HepG2 (cell line): ENCODE measurements at regions not wholly inside any gene's neighbourhood (a gene's known extent, or its start where the extent isn't known, plus 50 kb on each side); places are given as distances from the start of the nearest gene placed in this dataset.

ENCODE experiments used
- ATAC-seq: fragments of 200-7000 bp; cut with Tn5 transposase; 3 replicates; pipeline ENCODE4 v1.9.1; 2020; ENCODE audit warnings: mild to moderate bottlenecking, moderate library complexity
- BruUV-seq: library from RNA; stranded (reverse); fragments of 400-500 nt; replicated peaks from 2 replicates; lab custom pipeline; 2021; lab: Mats Ljungman, UMichigan
- CTCF ChIA-PET: fragments of 300-600 bp; formaldehyde crosslinking; extraction: SDS; loops from one replicate; lab custom pipeline; 2021; ENCODE audit warnings: low total read pairs, inconsistent platforms, low intra/inter-chr PET ratio; lab: Yijun Ruan, JAX
- POLR2A ChIA-PET: fragments of 350-600 bp; sonication (Branson Sonifier 250); formaldehyde crosslinking; loops from one replicate; lab custom pipeline; 2020; ENCODE audit warnings: antibody characterized with exemption, inconsistent platforms; lab: Yijun Ruan, JAX
- DNase-seq: peaks from one replicate; pipeline ENCODE4 v3.0.0-alpha.2; 2015; ENCODE audit warnings: low spot score
- FAIRE-seq: peaks from 3 replicates; lab custom pipeline; 2011; peaks lifted over from hg19 to GRCh38; lab: Jason Lieb, UNC
- H2AFZ ChIP-seq: one replicate; pipeline ENCODE4 v1.6.1; 2011; ENCODE audit warnings: low read length, inconsistent platforms
- H3K27ac ChIP-seq: fragments of 300-600 bp; 3 replicates; pipeline ENCODE4 v1.8.0; 2011; ENCODE audit warnings: mixed run types, mild to moderate bottlenecking, mixed read lengths, low read length, inconsistent platforms; ENCODE audit not compliant: insufficient read depth; ENCODE audit errors: extremely low read length
- H3K27me3 ChIP-seq, 2 experiments: fragments of 200-600 bp in 1 of 2; 2 replicates in 1 of 2; 3 replicates in 1 of 2; pipeline versions ENCODE4 v1.6.0 to v1.8.0; 2011; ENCODE audit warnings: low read length in 2 of 2, mild to moderate bottlenecking in 2 of 2, moderate library complexity in 2 of 2, inconsistent platforms in 1 of 2; ENCODE audit not compliant: insufficient read depth in 2 of 2, control insufficient read depth in 1 of 2
- H3K36me3 ChIP-seq, 2 experiments: fragments of 200-600 bp in 1 of 2; replicated peaks in 1 of 2; 2 replicates in 1 of 2; 3 replicates in 1 of 2; pipeline versions ENCODE4 v1.5.1 to v1.8.0; 2011; ENCODE audit warnings: low read length in 2 of 2, inconsistent platforms in 1 of 2; ENCODE audit not compliant: insufficient read depth in 2 of 2, control insufficient read depth in 1 of 2
- H3K4me1 ChIP-seq: 2 replicates; pipeline ENCODE4 v1.5.1; 2012; ENCODE audit warnings: low read length, inconsistent platforms; ENCODE audit not compliant: insufficient read depth
- H3K4me2 ChIP-seq: 2 replicates; pipeline ENCODE4 v1.6.0; 2011; ENCODE audit warnings: low read depth, low read length, inconsistent platforms
- H3K4me3 ChIP-seq, 3 experiments: fragments of 200-600 bp in 1 of 3; sonication (generic), shearing (Covaris generic) in 1 of 3; replicated peaks in 1 of 3; 2 replicates each; pipeline ENCODE4 v1.5.1; 2011 to 2016; ENCODE audit warnings: low read length in 3 of 3, inconsistent platforms in 2 of 3, low read depth in 2 of 3, mild to moderate bottlenecking in 2 of 3, control low read depth in 1 of 3, mixed read lengths in 1 of 3; ENCODE audit not compliant: insufficient read depth in 1 of 3
- H3K79me2 ChIP-seq: one replicate; pipeline ENCODE4 v1.6.1; 2011; ENCODE audit warnings: low read length, inconsistent platforms; ENCODE audit not compliant: insufficient read depth
- H3K9ac ChIP-seq: 2 replicates; pipeline ENCODE4 v1.6.0; 2011; ENCODE audit warnings: mild to moderate bottlenecking, low read depth, low read length, inconsistent platforms; ENCODE audit not compliant: insufficient read depth
- H3K9me3 ChIP-seq: 2 replicates; pipeline ENCODE4 v1.5.1; 2012; ENCODE audit warnings: mild to moderate bottlenecking, low read length
- H4K20me1 ChIP-seq: 2 replicates; pipeline ENCODE4 v1.6.0; 2011; ENCODE audit warnings: inconsistent platforms, mild to moderate bottlenecking, low read length, moderate library complexity; ENCODE audit not compliant: insufficient read depth
- AKAP8 ChIP-seq: sonication (generic); formaldehyde crosslinking; IDR thresholded peaks from 2 replicates; pipeline ENCODE4 v1.5.1; 2020; ENCODE audit warnings: mild to moderate bottlenecking, missing genetic modification reagents
- BHLHE40 ChIP-seq: IDR thresholded peaks from 2 replicates; pipeline ENCODE4 v1.6.1; 2011; ENCODE audit warnings: low read length, improper control_type of control experiment
- CENPT ChIP-seq: sonication (generic); formaldehyde crosslinking; IDR thresholded peaks from 2 replicates; pipeline ENCODE4 v1.8.0; 2022; ENCODE audit warnings: low read depth, mild to moderate bottlenecking, moderate library complexity, missing genetic modification reagents
- ISX ChIP-seq: sonication (generic); formaldehyde crosslinking; conservative IDR thresholded peaks from 2 replicates; pipeline ENCODE4 v1.5.0; 2020; ENCODE audit warnings: missing genetic modification reagents
- MAFF ChIP-seq: IDR thresholded peaks from 2 replicates; pipeline ENCODE4 v1.6.1; 2011; ENCODE audit warnings: low read depth, low read length, improper control_type of control experiment
- NFYC ChIP-seq: IDR thresholded peaks from 2 replicates; pipeline ENCODE4 v1.6.1; 2016; ENCODE audit warnings: missing genetic modification reagents, missing compliant biosample characterization
- SOX13 ChIP-seq, 3 experiments: fragments of 450-650 bp in 1 of 3; sonication (generic) in 1 of 3; formaldehyde crosslinking in 1 of 3; IDR thresholded peaks in 2 of 3; conservative IDR thresholded peaks in 1 of 3; 2 replicates each; pipeline versions ENCODE4 v1.5.0 to v1.6.1; 2016 to 2020; ENCODE audit warnings: antibody characterized with exemption in 1 of 3, mild to moderate bottlenecking in 1 of 3, missing compliant biosample characterization in 1 of 3, missing genetic modification reagents in 1 of 3, moderate library complexity in 1 of 3
- SOX5 ChIP-seq: IDR thresholded peaks from 2 replicates; pipeline ENCODE4 v1.6.1; 2016; ENCODE audit warnings: borderline replicate concordance
- SRSF1 ChIP-seq: fragments of 200-400 bp; formaldehyde crosslinking; optimal IDR thresholded peaks from 2 replicates; pipeline ENCODE3; 2017; ENCODE audit warnings: mild to moderate bottlenecking, low read depth, low read length, moderate library complexity
- TGIF2 ChIP-seq: IDR thresholded peaks from 2 replicates; pipeline ENCODE4 v1.6.1; 2016; ENCODE audit warnings: control low read depth, missing compliant biosample characterization
- THAP11 ChIP-seq: IDR thresholded peaks from 2 replicates; pipeline ENCODE4 v1.6.1; 2016; ENCODE audit warnings: missing biosample characterization, missing genetic modification reagents
- ZNF839 ChIP-seq: sonication (generic); formaldehyde crosslinking; IDR thresholded peaks from 2 replicates; pipeline ENCODE4 v1.4.0; 2020; ENCODE audit warnings: missing genetic modification reagents, mild to moderate bottlenecking, borderline replicate concordance
- ZNF891 ChIP-seq: sonication (generic); formaldehyde crosslinking; IDR thresholded peaks from 2 replicates; pipeline ENCODE4 v1.5.0; 2020; ENCODE audit warnings: mild to moderate bottlenecking, missing genetic modification reagents
- ZSCAN31 ChIP-seq: sonication (generic); formaldehyde crosslinking; IDR thresholded peaks from 2 replicates; pipeline ENCODE4 v1.5.0; 2020; ENCODE audit warnings: low read depth, mild to moderate bottlenecking, missing genetic modification reagents
- WGBS: methylation state at CpG from one replicate; pipeline ENCODE4 v1.1.6; 2017; ENCODE audit warnings: low lambda C conversion rate; 5-methylcytosine and 5-hydroxymethylcytosine counted together
- in situ Hi-C: cut with HindIII; loops from 2 replicates; pipeline ENCODE4 v1.10.0; 2017; ENCODE audit warnings: low pct_unique_long_range_greater_than_20kb; ENCODE audit not compliant: extremely low pct_ligation_motif_present
- intact Hi-C: fragments of 100-400 bp; cut with micrococcal nuclease; formaldehyde crosslinking; loops from one replicate; pipeline ENCODE4 v1.10.0; 2022; ENCODE audit not compliant: unreplicated experiment
- TF ChIP-seq, protein P1 (sequence below): sonication (generic); formaldehyde crosslinking; IDR thresholded peaks from 2 replicates; pipeline ENCODE4 v1.4.0; 2020; ENCODE audit warnings: missing genetic modification reagents
- TF ChIP-seq, protein P2 (sequence below): sonication (generic); formaldehyde crosslinking; IDR thresholded peaks from 2 replicates; pipeline ENCODE4 v1.4.0; 2020; ENCODE audit warnings: missing genetic modification reagents
- TF ChIP-seq, protein P3 (sequence below): sonication (generic); formaldehyde crosslinking; IDR thresholded peaks from 2 replicates; pipeline ENCODE4 v1.4.0; 2020; ENCODE audit warnings: mild to moderate bottlenecking, missing genetic modification reagents
- TF ChIP-seq, protein P4 (sequence below): sonication (generic); formaldehyde crosslinking; IDR thresholded peaks from 2 replicates; pipeline ENCODE4 v1.5.0; 2020; ENCODE audit warnings: mild to moderate bottlenecking, missing genetic modification reagents, moderate library complexity

DNA sequence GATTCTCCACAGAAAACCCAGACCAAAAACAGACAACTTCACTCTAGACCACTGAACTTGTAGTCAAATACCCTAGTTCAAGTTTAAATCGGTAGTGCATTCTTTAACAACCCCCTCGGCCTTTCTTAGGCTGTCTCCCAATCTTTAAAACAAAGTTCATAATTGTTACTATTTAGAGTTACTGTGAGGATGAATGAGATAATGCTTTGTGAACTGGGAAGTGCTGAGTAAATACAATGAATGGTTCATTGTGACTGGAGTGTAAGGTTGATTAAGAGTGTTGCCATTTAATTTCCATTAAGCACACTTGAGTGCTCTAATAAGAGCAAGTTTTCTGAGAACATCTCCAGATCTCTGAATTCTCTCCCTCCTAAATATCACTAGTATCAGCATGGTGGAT lies 228.8 kb upstream of the PIK3R1 start:
- Histone ChIP-seq H3K9me3 (no peaks in the 10 kb centered on the region), H3K9ac (no peak overlapping the region), H3K4me3 (no peak overlapping the region), H3K36me3 (no peaks in the 10 kb centered on the region), H2AFZ (no peak overlapping the region), H3K4me1 (no peaks in the 10 kb centered on the region), H3K27ac (no peak overlapping the region), H3K4me2 (no peak overlapping the region), H3K79me2 (no peaks in the 10 kb centered on the region), H3K27me3 (no peaks in the 10 kb centered on the region), H4K20me1 (no peaks in the 10 kb centered on the region)
- intact Hi-C loops (no loop called here), in situ Hi-C loops (no loop called here)
- no TSS peak for BruUV-seq
- ChIA-PET CTCF (no interaction called here), POLR2A (no interaction called here)
- ATAC-seq = no peak
- no peak for FAIRE-seq
- 0% methylated on average over 2 of the region's 2 CpGs for WGBS
- no peak for DNase-seq
- TF ChIP-seq NFYC (CRISPR knock-in tag) (no peak), ISX (CRISPR knock-in tag) (no peak), CENPT (CRISPR knock-in tag) (no peak), SRSF1 (no peak), MAFF (no peak), AKAP8 (CRISPR knock-in tag) (no peak), SOX5 (CRISPR knock-in tag) (no peak), SOX13 (IDR thresholded peaks at IDR 0.05) (no peak), SOX13 (CRISPR knock-in tag; conservative IDR thresholded peaks at IDR 0.05 in 1 of 2, IDR thresholded peaks at IDR 0.05 in 1 of 2) (no peak), ZSCAN31 (CRISPR knock-in tag) (no peak), ZNF891 (CRISPR knock-in tag) (no peak), BHLHE40 (no peak), TGIF2 (CRISPR knock-in tag) (no peak), THAP11 (CRISPR knock-in tag) (no peak), ZNF839 (no peak)
- TF ChIP-seq, protein P1, sequence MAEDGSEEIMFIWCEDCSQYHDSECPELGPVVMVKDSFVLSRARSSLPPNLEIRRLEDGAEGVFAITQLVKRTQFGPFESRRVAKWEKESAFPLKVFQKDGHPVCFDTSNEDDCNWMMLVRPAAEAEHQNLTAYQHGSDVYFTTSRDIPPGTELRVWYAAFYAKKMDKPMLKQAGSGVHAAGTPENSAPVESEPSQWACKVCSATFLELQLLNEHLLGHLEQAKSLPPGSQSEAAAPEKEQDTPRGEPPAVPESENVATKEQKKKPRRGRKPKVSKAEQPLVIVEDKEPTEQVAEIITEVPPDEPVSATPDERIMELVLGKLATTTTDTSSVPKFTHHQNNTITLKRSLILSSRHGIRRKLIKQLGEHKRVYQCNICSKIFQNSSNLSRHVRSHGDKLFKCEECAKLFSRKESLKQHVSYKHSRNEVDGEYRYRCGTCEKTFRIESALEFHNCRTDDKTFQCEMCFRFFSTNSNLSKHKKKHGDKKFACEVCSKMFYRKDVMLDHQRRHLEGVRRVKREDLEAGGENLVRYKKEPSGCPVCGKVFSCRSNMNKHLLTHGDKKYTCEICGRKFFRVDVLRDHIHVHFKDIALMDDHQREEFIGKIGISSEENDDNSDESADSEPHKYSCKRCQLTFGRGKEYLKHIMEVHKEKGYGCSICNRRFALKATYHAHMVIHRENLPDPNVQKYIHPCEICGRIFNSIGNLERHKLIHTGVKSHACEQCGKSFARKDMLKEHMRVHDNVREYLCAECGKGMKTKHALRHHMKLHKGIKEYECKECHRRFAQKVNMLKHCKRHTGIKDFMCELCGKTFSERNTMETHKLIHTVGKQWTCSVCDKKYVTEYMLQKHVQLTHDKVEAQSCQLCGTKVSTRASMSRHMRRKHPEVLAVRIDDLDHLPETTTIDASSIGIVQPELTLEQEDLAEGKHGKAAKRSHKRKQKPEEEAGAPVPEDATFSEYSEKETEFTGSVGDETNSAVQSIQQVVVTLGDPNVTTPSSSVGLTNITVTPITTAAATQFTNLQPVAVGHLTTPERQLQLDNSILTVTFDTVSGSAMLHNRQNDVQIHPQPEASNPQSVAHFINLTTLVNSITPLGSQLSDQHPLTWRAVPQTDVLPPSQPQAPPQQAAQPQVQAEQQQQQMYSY (CRISPR knock-in tag) = no peak
- TF ChIP-seq, protein P2, sequence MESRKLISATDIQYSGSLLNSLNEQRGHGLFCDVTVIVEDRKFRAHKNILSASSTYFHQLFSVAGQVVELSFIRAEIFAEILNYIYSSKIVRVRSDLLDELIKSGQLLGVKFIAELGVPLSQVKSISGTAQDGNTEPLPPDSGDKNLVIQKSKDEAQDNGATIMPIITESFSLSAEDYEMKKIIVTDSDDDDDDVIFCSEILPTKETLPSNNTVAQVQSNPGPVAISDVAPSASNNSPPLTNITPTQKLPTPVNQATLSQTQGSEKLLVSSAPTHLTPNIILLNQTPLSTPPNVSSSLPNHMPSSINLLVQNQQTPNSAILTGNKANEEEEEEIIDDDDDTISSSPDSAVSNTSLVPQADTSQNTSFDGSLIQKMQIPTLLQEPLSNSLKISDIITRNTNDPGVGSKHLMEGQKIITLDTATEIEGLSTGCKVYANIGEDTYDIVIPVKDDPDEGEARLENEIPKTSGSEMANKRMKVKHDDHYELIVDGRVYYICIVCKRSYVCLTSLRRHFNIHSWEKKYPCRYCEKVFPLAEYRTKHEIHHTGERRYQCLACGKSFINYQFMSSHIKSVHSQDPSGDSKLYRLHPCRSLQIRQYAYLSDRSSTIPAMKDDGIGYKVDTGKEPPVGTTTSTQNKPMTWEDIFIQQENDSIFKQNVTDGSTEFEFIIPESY (CRISPR knock-in tag) = no peak
- TF ChIP-seq, protein P3, sequence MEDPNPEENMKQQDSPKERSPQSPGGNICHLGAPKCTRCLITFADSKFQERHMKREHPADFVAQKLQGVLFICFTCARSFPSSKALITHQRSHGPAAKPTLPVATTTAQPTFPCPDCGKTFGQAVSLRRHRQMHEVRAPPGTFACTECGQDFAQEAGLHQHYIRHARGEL (CRISPR knock-in tag) = no peak
- TF ChIP-seq, protein P4, sequence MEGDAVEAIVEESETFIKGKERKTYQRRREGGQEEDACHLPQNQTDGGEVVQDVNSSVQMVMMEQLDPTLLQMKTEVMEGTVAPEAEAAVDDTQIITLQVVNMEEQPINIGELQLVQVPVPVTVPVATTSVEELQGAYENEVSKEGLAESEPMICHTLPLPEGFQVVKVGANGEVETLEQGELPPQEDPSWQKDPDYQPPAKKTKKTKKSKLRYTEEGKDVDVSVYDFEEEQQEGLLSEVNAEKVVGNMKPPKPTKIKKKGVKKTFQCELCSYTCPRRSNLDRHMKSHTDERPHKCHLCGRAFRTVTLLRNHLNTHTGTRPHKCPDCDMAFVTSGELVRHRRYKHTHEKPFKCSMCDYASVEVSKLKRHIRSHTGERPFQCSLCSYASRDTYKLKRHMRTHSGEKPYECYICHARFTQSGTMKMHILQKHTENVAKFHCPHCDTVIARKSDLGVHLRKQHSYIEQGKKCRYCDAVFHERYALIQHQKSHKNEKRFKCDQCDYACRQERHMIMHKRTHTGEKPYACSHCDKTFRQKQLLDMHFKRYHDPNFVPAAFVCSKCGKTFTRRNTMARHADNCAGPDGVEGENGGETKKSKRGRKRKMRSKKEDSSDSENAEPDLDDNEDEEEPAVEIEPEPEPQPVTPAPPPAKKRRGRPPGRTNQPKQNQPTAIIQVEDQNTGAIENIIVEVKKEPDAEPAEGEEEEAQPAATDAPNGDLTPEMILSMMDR (CRISPR knock-in tag) = no peak
